GM12874 (cell line): ENCODE measurements at regions not wholly inside any gene's neighbourhood (a gene's known extent, or its start where the extent isn't known, plus 50 kb on each side); places are given as distances from the start of the nearest gene placed in this dataset.

ENCODE experiments used
- TF ChIP-seq, protein P1 (sequence below): IDR thresholded peaks from 2 replicates; pipeline ENCODE4 v1.5.1; 2011; ENCODE audit warnings: low read depth, mild to moderate bottlenecking, control low read depth, low read length, moderate library complexity; ENCODE audit not compliant: insufficient read depth

DNA sequence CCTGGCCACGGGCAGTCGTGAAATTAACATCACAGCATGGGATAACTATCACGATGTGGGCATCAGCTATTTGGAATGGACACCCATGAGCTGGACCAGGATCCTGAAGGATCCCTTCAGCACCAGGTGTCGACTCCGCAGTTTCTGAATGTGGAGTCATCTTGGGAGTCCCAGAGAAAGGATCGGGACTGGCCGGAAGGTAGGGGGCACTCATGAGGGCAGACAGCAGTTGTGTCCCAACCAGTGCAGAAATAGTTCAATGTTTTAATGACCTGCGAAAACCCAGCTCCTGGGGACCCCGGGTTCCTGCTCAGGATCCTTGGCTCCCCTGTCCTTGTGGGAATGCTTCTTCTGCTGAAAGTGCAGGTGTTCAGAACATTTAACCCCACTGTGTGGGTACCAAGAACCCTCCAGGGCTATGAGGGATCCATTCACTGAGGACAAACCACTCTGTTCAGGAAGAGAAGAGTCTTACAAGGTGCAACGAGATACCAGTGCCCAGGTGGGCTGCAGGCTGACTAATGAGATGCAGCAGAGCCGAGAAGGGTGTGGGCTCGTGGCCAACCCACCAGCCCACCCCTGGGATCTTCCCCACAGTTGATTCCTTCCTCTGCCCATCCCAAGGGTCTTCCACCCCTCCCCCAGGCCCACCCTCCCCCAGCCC is 154.8 kb downstream of the SALL1 start:
- TF ChIP-seq, protein P1, sequence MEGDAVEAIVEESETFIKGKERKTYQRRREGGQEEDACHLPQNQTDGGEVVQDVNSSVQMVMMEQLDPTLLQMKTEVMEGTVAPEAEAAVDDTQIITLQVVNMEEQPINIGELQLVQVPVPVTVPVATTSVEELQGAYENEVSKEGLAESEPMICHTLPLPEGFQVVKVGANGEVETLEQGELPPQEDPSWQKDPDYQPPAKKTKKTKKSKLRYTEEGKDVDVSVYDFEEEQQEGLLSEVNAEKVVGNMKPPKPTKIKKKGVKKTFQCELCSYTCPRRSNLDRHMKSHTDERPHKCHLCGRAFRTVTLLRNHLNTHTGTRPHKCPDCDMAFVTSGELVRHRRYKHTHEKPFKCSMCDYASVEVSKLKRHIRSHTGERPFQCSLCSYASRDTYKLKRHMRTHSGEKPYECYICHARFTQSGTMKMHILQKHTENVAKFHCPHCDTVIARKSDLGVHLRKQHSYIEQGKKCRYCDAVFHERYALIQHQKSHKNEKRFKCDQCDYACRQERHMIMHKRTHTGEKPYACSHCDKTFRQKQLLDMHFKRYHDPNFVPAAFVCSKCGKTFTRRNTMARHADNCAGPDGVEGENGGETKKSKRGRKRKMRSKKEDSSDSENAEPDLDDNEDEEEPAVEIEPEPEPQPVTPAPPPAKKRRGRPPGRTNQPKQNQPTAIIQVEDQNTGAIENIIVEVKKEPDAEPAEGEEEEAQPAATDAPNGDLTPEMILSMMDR: no peak

DNA sequence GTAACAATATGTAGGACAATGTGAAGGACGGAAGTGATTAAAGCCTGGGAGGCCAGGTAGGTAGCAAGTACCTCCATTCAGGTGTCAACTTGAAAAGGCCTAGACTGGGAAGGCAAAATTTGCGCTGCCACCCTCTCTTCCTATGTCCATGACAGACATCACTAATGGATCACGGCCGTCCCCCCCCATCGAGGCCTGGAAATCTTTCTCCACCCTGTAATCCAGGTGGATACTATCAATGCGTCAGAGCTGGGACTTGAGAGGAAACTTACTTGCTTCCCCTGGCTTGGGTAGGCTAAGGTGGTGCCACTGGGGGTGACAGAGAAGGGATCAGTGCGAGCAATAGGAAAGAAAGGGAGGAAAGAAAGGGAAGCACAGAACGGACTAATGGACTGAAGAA is 156.1 kb downstream of the SALL1 start:
- TF ChIP-seq, protein P1: no peak

DNA sequence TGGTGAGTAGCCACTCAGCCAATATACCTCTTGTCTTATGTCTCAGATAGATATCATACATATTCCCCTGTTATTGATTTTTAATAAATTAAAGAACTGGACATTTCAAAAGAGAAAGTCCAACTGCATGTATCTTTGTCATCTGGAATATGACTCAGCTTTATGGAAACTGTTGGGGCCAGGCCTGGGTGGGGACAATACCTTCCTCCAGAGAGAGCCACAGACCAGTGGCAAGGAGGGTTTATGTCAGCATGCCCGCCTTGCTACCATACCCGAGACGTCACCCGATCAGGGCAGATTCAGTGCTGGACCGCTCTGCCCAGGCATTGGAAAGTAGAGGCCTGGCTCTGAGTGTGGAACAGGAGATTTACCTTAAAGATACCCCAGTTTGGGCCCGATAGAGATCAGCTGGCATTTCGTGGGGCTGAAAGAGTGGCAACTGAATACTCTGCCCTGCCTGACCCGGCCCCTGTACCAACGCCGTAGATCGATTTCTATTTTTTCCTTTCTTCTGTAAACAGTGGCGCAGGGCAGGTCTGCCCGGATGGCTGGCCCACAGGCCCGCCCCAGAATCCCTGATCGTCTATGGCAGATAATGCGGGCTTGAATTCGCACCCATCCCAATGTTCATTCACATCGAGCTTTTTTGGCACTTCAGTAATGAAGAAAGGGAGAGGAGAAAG is 158.6 kb downstream of the SALL1 start:
- TF ChIP-seq, protein P1: no peak

DNA sequence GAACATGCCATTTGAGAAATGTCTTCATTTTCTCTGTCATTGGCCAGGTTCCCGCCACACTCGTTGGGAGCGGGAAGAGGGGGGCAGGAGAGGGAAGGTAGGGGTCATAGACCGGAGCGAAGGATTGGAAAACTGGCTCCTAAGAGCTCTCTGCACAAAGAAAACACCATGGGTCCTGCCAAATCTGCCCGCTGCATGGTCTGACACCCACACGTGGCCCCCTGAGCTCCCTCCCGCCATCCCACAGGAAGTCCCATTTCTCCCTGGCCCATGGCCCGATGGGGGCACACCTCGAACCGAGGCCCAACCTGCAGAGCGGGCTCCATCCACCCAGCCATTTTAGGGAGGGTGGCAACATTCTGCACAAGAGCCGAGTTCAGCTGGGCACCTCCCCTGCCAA is 159.6 kb downstream of the SALL1 start:
- TF ChIP-seq, protein P1: no peak

DNA sequence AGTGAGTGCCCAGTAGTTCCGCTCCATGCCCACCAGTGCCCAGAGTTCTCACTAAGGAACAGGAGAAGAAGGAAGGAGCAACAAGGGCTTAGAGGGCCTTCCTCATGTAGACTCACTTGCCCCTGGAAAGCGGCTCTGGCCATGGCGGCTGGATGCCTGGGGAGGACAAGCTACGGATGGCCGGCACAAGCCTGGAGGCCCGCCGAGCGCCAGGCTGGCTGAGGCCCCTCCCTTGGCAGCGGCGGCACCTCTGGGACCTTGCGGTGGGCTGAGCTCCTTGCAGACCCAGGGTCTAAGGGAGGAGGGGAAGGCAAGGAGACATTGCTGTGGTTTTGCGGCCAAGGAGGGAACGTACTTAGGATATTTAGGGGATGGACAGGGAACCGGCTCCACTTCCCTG is 160.1 kb downstream of the SALL1 start:
- TF ChIP-seq, protein P1: no peak

DNA sequence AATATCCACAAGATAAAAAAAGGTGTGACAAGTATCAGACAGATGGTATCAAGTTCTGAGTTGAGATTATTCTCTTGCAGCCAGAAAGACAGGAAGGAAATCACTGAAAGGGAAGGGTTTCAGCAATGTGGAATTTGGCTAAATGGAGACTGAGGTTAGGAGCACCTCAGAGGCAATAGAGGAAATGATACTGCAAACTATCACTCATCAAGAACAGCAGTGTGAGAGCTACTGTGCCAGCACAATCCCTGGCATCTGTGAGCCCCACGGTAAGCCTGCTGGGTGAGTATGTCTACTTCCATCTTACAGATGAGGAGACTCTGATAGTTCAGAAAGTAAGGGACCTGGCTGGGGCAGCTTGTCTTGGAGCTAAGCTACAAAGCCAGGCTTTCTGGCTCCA is 162.0 kb downstream of the SALL1 start:
- TF ChIP-seq, protein P1: no peak

DNA sequence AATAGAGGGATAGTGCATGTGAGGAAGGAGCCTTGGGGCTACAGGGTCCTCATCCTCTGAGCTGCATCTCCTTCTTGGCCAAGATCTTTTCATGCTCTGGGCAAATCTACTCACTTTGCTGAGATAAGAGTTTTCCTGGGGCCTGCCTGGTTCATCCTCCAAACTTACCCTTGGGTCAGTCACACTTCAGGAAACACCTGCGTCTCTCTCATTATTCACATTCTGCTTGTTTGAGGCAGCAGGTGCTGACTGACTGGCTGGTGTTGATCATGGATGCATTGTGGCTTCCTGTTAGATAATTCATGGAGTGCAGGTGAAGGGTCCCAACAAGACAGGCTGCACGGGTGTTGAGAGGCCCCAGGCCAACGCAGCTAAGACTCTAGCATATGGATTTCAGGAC is 162.6 kb downstream of the SALL1 start:
- TF ChIP-seq, protein P1: no peak
